ENCODE measurements at regions not wholly inside any gene's neighbourhood (a gene's known extent, or its start where the extent isn't known, plus 50 kb on each side); places are given as distances from the start of the nearest gene placed in this dataset.
"Not testable (repeated sequence)": the region's sequence is repeated elsewhere in the genome, so short reads cannot be mapped to it uniquely, and the experiment has no call there.

DNA sequence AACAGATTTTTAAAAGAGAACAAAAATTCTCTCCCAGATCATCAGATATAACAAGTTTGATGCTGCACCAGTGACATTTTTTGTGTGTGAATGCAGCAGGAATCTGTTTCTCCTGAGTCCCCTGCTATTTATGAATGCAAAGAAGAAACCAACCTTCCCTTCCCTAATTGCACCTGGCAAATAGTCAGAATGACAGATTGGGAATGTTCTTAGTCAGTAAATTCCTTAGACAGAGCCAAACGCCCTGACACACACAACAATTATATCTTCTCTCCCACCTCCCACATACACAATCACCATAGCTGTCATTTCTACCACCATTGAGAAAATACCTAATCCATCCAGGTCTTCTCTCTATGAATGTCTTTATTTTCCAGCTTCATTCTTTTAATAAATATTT is 174.4 kb downstream of the ALG10B start:
- Mint-ChIP-seq H3K27me3 (no peaks in the 10 kb centered on the region), H3K36me3 (no peaks in the 10 kb centered on the region), H3K9me3 (peaks cover 6% of the 10 kb centered on the region), H3K4me1 (ENCODE audit: low read depth) (no peaks in the 10 kb centered on the region), H3K27ac (no peak overlapping the region), H3K4me3 (no peak overlapping the region)
- CTCF ChIA-PET: no interaction called here
- intact Hi-C loops (cut with micrococcal nuclease): no loop called here
- POLR2A ChIA-PET: no interaction called here
- no peak for DNase-seq

- Mint-ChIP-seq H3K36me3 (no peaks in the 10 kb centered on the region), H3K9me3 (peaks cover 21% of the 10 kb centered on the region), H3K27me3 (no peaks in the 10 kb centered on the region), H3K27ac (no peak overlapping the region), H3K4me3 (no peak overlapping the region), H3K4me1 (ENCODE audit: low read depth) (no peaks in the 10 kb centered on the region)
- ChIA-PET POLR2A (no interaction called here), CTCF (no interaction called here)
- DNase-seq: no peak
- intact Hi-C loops (cut with micrococcal nuclease): no loop called here
Observed at GRCh38 chr12:38501481-38501880, 184.9 kb downstream of the ALG10B start.

- no peak overlapping the region for H3K4me3 Mint-ChIP-seq
- ChIA-PET CTCF (no interaction called here), POLR2A (no interaction called here)
- no peaks in the 10 kb centered on the region for H3K36me3 Mint-ChIP-seq
- H3K27ac Mint-ChIP-seq: no peak overlapping the region
- H3K9me3 Mint-ChIP-seq: peaks cover 21% of the 10 kb centered on the region
- no peaks in the 10 kb centered on the region for H3K4me1 Mint-ChIP-seq (ENCODE audit: low read depth)
- H3K27me3 Mint-ChIP-seq: no peaks in the 10 kb centered on the region
- no peak for DNase-seq
- intact Hi-C loops (cut with micrococcal nuclease): no loop called here
Observed at GRCh38 chr12:38501991-38502390, 185.4 kb downstream of the ALG10B start.

GRCh38 chr12:38502415-38502814 is 185.8 kb downstream of the ALG10B start:
- H3K27me3 Mint-ChIP-seq: no peaks in the 10 kb centered on the region
- no peak for DNase-seq
- no peak overlapping the region for H3K27ac Mint-ChIP-seq
- peaks cover 16% of the 10 kb centered on the region for H3K9me3 Mint-ChIP-seq
- no peak overlapping the region for H3K4me3 Mint-ChIP-seq
- intact Hi-C loops (cut with micrococcal nuclease): no loop called here
- no peaks in the 10 kb centered on the region for H3K36me3 Mint-ChIP-seq
- H3K4me1 Mint-ChIP-seq (ENCODE audit: low read depth): no peaks in the 10 kb centered on the region
- ChIA-PET POLR2A (interaction anchor here (0.6 kb wide), 1 partner anchor 17 kb away, joined by 5 read pairs; no protein-coding TSS in a partner anchor), CTCF (no interaction called here)

GRCh38 chr12:38507839-38508238 is 191.3 kb downstream of the ALG10B start:
- Mint-ChIP-seq H3K36me3 (no peaks in the 10 kb centered on the region), H3K27me3 (no peaks in the 10 kb centered on the region), H3K9me3 (peaks cover 13% of the 10 kb centered on the region), H3K27ac (no peak overlapping the region), H3K4me3 (no peak overlapping the region), H3K4me1 (ENCODE audit: low read depth) (no peaks in the 10 kb centered on the region)
- intact Hi-C loops (cut with micrococcal nuclease): no loop called here
- POLR2A ChIA-PET: no interaction called here
- CTCF ChIA-PET: no interaction called here
- DNase-seq: no peak

GRCh38 chr12:38508246-38508645 is 191.7 kb downstream of the ALG10B start:
- H3K4me3 Mint-ChIP-seq: no peak overlapping the region
- ChIA-PET POLR2A (no interaction called here), CTCF (no interaction called here)
- DNase-seq: no peak
- H3K9me3 Mint-ChIP-seq: peaks cover 17% of the 10 kb centered on the region
- H3K4me1 Mint-ChIP-seq (ENCODE audit: low read depth): no peaks in the 10 kb centered on the region
- no peaks in the 10 kb centered on the region for H3K27me3 Mint-ChIP-seq
- H3K27ac Mint-ChIP-seq: no peak overlapping the region
- H3K36me3 Mint-ChIP-seq: no peaks in the 10 kb centered on the region
- intact Hi-C loops (cut with micrococcal nuclease): no loop called here

- no peak for DNase-seq
- Mint-ChIP-seq H3K9me3 (peaks cover 29% of the 10 kb centered on the region), H3K4me3 (no peak overlapping the region), H3K4me1 (ENCODE audit: low read depth) (no peaks in the 10 kb centered on the region), H3K27me3 (no peaks in the 10 kb centered on the region), H3K36me3 (no peaks in the 10 kb centered on the region), H3K27ac (no peak overlapping the region)
- CTCF ChIA-PET: no interaction called here
- intact Hi-C loops (cut with micrococcal nuclease): no loop called here
- POLR2A ChIA-PET: no interaction called here
Observed at GRCh38 chr12:38515912-38516311, 199.3 kb downstream of the ALG10B start.

DNA sequence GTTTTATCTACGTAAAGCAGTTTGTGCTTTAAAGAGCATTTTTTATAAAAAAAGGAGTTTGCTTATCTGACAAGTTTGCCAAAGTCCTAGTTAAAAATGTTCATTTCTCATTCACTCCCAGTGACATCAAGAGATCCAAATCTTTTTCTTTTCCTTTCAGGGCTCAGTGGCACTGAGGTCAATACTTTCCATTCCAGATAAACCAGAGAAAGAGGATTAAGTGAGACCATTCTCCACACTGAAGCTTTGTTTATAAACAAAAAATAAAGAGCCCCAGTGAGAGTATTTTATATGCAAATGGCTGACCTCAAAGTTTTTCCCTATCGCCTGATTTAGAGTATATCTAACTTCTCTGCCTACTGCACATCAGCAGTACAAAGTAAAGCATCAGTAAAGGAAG is 199.8 kb downstream of the ALG10B start:
- ChIA-PET POLR2A (no interaction called here), CTCF (no interaction called here)
- Mint-ChIP-seq H3K9me3 (peaks cover 24% of the 10 kb centered on the region), H3K27ac (no peak overlapping the region), H3K4me3 (no peak overlapping the region), H3K36me3 (no peaks in the 10 kb centered on the region), H3K4me1 (ENCODE audit: low read depth) (no peaks in the 10 kb centered on the region), H3K27me3 (no peaks in the 10 kb centered on the region)
- intact Hi-C loops (cut with micrococcal nuclease): no loop called here
- no peak for DNase-seq

- Mint-ChIP-seq H3K27ac (no peak overlapping the region), H3K36me3 (no peaks in the 10 kb centered on the region), H3K27me3 (no peaks in the 10 kb centered on the region), H3K9me3 (peaks cover 9% of the 10 kb centered on the region), H3K4me3 (no peak overlapping the region), H3K4me1 (ENCODE audit: low read depth) (no peaks in the 10 kb centered on the region)
- DNase-seq: no peak
- ChIA-PET POLR2A (no interaction called here), CTCF (no interaction called here)
- intact Hi-C loops (cut with micrococcal nuclease): no loop called here
Observed at GRCh38 chr12:38523920-38524319, 207.3 kb downstream of the ALG10B start.

- DNase-seq: no peak
- CTCF ChIA-PET: no interaction called here
Observed at GRCh38 chr12:38527631-38528030, 211.1 kb downstream of the ALG10B start.

GRCh38 chr12:38528527-38528926 is 212.0 kb downstream of the ALG10B start:
- intact Hi-C loops (cut with micrococcal nuclease): no loop called here
- no peak for DNase-seq
- POLR2A ChIA-PET: no interaction called here
- no peak overlapping the region for H3K27ac Mint-ChIP-seq
- no peaks in the 10 kb centered on the region for H3K27me3 Mint-ChIP-seq
- H3K9me3 Mint-ChIP-seq: peaks cover 7% of the 10 kb centered on the region
- H3K4me3 Mint-ChIP-seq: no peak overlapping the region
- CTCF ChIA-PET: no interaction called here
- no peaks in the 10 kb centered on the region for H3K36me3 Mint-ChIP-seq
- no peaks in the 10 kb centered on the region for H3K4me1 Mint-ChIP-seq (ENCODE audit: low read depth)

More at GRCh38 chr12:38527631-38528030, 211.1 kb downstream of the ALG10B start:
- POLR2A ChIA-PET: no interaction called here
- Mint-ChIP-seq H3K4me1 (ENCODE audit: low read depth) (no peaks in the 10 kb centered on the region), H3K27me3 (no peaks in the 10 kb centered on the region), H3K36me3 (no peaks in the 10 kb centered on the region), H3K27ac (no peak overlapping the region), H3K4me3 (no peak overlapping the region), H3K9me3 (peaks cover 4% of the 10 kb centered on the region)
- intact Hi-C loops (cut with micrococcal nuclease): no loop called here

DNA sequence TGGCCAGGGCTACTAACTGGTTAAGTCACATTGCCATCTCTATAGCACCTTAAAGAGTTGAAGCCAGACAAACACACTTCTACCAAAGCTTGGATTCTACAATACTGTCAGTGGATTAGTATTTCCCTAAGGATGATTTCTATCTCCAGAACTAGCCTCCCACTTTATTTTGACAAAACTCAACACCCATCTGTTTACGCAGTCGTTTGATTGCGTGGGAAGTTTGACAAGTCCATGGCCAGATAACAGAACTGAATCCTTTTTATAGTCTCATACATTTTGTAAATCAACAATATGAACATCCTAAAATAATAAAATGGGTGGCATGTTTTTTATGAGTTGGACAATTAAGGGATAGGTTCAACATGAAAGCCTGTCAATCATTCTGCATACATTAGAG is 212.7 kb downstream of the ALG10B start:
- DNase-seq; CTCF ChIA-PET; intact Hi-C loops (cut with micrococcal nuclease); H3K36me3 Mint-ChIP-seq; H3K4me1 Mint-ChIP-seq (ENCODE audit: low read depth); H3K4me3 Mint-ChIP-seq; H3K27me3 Mint-ChIP-seq; POLR2A ChIA-PET; H3K27ac Mint-ChIP-seq: not testable (repeated sequence)
- peaks cover 14% of the 10 kb centered on the region for H3K9me3 Mint-ChIP-seq

DNA sequence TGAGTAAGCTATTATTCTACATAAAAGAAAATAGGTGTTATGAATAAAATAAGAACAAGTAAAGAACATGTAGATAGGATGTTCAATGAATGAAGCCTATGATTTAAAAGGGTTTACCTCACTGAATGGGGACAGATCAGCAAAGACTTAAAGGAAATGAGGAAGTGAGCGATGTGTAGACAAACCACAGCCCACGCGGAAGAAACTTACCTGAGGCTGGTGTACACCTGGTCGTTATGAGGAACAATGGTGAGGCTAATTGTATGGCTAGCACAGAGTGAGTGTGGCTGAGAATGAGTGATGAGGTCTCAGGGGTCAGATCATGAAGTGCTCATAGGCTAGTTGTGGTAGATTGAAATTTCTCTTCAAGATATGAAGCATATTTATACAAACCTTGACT is 221.7 kb downstream of the ALG10B start:
- H3K27me3 Mint-ChIP-seq: no peaks in the 10 kb centered on the region
- DNase-seq: no peak
- H3K4me3 Mint-ChIP-seq: no peak overlapping the region
- POLR2A ChIA-PET: no interaction called here
- H3K27ac Mint-ChIP-seq: no peak overlapping the region
- no peaks in the 10 kb centered on the region for H3K4me1 Mint-ChIP-seq (ENCODE audit: low read depth)
- CTCF ChIA-PET: no interaction called here
- no peaks in the 10 kb centered on the region for H3K36me3 Mint-ChIP-seq
- intact Hi-C loops (cut with micrococcal nuclease): no loop called here
- H3K9me3 Mint-ChIP-seq: peaks cover 24% of the 10 kb centered on the region

GRCh38 chr12:38540156-38540555 is 223.6 kb downstream of the ALG10B start:
- Mint-ChIP-seq H3K4me1 (ENCODE audit: low read depth) (no peaks in the 10 kb centered on the region), H3K27me3 (no peaks in the 10 kb centered on the region), H3K36me3 (no peaks in the 10 kb centered on the region), H3K4me3 (no peak overlapping the region), H3K9me3 (peaks cover 16% of the 10 kb centered on the region), H3K27ac (no peak overlapping the region)
- ChIA-PET POLR2A (no interaction called here), CTCF (interaction anchor here (0.6 kb wide), 1 partner anchor 441 kb away, joined by 3 read pairs; no protein-coding TSS in a partner anchor)
- intact Hi-C loops (cut with micrococcal nuclease): no loop called here
- DNase-seq: no peak
